ENCODE measurements at regions not wholly inside any gene's neighbourhood (a gene's known extent, or its start where the extent isn't known, plus 50 kb on each side); places are given as distances from the start of the nearest gene placed in this dataset.
"Not testable (repeated sequence)": the region's sequence is repeated elsewhere in the genome, so short reads cannot be mapped to it uniquely, and the experiment has no call there.

- no peak for DNase-seq (ENCODE audit: extremely low read depth, low read depth)
- TF ChIP-seq, protein P1, sequence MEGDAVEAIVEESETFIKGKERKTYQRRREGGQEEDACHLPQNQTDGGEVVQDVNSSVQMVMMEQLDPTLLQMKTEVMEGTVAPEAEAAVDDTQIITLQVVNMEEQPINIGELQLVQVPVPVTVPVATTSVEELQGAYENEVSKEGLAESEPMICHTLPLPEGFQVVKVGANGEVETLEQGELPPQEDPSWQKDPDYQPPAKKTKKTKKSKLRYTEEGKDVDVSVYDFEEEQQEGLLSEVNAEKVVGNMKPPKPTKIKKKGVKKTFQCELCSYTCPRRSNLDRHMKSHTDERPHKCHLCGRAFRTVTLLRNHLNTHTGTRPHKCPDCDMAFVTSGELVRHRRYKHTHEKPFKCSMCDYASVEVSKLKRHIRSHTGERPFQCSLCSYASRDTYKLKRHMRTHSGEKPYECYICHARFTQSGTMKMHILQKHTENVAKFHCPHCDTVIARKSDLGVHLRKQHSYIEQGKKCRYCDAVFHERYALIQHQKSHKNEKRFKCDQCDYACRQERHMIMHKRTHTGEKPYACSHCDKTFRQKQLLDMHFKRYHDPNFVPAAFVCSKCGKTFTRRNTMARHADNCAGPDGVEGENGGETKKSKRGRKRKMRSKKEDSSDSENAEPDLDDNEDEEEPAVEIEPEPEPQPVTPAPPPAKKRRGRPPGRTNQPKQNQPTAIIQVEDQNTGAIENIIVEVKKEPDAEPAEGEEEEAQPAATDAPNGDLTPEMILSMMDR (IDR thresholded peaks at IDR 0.05; ENCODE audit: low read depth, low read length, missing control alignments) = no peak
- no peak overlapping the region for H3K4me3 ChIP-seq (replicated peaks; ENCODE audit: low read depth, low read length)
Measured at GRCh38 chr9:87401681-87402080, 96.0 kb upstream of the DAPK1 start.

DNA sequence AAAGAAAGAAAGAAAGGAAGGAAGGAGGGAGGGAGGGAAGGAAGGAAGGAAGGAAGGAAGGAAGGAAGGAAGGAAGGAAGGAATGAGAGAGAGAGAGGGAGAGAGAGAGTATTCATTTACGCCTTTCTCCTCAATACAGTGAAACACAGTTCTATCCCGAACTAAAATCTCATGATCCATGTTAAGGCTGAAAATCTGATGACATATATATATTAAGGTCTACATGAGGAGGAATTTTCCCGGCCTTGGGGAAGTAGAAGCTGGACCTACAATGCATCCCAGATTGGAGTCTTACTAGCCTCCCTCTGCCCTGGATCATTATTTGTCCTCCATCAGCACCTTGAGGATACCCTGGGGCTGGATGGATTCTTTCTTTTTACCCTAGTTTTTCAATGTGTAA lies 95.1 kb upstream of the DAPK1 start:
- H3K4me3 ChIP-seq (replicated peaks; ENCODE audit: low read depth, low read length) = no peak overlapping the region
- TF ChIP-seq, protein P1 (IDR thresholded peaks at IDR 0.05; ENCODE audit: low read depth, low read length, missing control alignments) = no peak
- no peak for DNase-seq (ENCODE audit: extremely low read depth, low read depth)

DNA sequence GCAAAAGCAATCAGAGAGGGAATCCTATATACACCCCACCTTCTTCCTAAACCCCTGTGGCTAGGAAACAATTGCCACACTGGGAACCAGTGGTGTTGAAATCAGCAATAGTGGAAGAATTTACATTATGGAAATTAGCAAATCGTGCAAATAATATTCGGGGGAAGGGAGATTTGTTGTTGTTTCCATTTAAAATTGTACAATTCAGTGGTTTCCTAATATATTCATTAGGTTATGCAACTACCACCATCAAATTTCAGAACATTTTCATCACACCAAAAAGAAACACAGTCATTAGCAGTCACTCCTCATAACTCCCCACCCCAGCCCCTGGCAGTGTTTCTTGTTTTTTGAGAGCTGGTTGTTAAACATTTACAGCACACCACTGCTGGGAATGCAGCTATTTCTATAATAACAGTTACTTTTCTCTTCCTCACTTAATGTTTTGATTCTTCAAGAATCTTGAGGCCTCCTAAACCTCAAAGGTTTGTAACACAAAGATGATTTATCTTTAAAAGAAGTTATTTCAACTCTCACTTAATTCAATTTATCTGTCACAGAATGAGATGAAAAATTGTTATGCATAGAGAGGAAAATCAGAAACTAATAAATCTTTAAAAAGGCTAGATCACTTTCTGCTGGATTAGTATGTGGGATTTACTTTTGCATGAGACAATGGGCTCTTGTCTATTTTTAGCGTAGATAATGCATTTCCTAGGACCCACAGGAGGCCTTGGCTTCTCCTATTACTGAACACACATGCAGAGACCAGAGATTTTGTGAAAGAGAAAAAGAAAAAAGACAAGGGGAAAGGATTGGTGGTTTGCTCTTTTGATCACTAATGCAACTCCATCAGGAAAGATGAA lies 91.8 kb upstream of the DAPK1 start:
- no peak for DNase-seq (ENCODE audit: extremely low read depth, low read depth)
- no peak overlapping the region for H3K4me3 ChIP-seq (replicated peaks; ENCODE audit: low read depth, low read length)
- TF ChIP-seq, protein P1 (IDR thresholded peaks at IDR 0.05; ENCODE audit: low read depth, low read length, missing control alignments) = no peak

- DNase-seq (ENCODE audit: extremely low read depth, low read depth) = no peak
- TF ChIP-seq, protein P1 (IDR thresholded peaks at IDR 0.05; ENCODE audit: low read depth, low read length, missing control alignments) = no peak
- H3K4me3 ChIP-seq (replicated peaks; ENCODE audit: low read depth, low read length) = no peak overlapping the region
Measured at GRCh38 chr9:87406543-87407166, 91.0 kb upstream of the DAPK1 start.

DNA sequence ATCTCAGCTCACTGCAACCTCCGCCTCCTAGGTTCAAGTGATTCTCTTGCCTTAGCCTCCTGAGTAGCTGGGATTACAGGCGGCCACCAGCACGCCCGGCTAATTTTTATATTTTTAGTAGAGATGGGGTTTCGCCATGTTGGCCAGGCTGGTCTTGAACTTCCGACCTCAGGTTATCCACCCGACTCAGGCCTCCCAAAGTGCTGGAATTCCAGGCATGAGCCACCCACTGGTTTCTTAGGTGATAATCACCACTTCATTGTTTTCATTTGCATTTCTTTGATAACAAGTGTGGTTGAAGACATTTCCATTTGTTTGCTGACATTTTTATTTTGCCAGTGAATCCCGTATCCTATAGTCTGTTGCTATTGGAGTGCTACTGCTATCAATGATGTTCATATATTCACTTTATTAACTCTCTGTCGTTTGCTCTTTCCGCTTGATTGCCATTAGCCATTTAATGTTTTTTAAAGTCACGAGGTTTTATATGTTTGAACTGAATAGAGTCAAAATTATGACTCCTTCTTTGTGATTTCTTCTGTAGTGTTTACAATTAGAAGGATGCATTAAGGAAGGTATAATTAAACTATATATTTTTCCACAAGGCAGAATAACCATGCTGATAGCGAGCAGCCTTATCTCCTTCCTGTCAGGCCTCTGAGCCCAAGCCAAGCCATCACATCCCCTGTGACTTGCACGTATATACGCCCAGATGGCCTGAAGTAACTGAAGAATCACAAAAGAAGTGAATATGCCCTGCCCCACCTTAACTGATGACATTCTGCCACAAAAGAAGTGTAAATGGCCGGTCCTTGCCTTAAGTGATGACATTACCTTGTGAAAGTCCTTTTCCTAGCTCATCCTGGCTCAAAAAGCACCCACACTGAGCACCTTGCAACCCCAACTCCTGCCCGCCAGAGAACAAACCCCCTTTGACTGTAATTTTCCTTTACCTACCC lies 87.3 kb upstream of the DAPK1 start:
- DNase-seq (ENCODE audit: extremely low read depth, low read depth); H3K4me3 ChIP-seq (replicated peaks; ENCODE audit: low read depth, low read length): not testable (repeated sequence)

DNA sequence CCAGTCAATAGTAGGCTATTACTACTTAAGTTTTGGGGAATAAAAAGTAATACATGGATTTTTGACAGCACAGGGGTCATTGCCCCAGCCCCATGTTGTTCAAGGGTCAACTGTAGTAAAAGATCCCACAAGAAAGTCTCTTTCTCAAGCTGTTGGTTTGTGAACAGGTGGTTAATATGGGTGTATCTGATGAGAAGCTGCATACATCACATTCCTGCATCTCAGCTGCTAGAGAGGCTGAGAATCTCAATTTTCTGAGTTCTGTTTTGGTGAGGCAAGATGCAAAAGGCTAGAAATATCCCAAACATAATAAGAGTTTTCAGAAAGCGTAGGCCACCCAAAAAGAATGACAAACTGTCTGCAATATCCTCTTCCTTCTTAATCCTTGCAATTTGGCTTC lies 76.8 kb upstream of the DAPK1 start:
- H3K4me3 ChIP-seq (replicated peaks; ENCODE audit: low read depth, low read length) = no peak overlapping the region
- no peak for DNase-seq (ENCODE audit: extremely low read depth, low read depth)
- TF ChIP-seq, protein P1 (IDR thresholded peaks at IDR 0.05; ENCODE audit: low read depth, low read length, missing control alignments) = no peak

All from HFF-Myc (cell line).